ENCODE measurements at regions not wholly inside any gene's neighbourhood (a gene's known extent, or its start where the extent isn't known, plus 50 kb on each side); places are given as distances from the start of the nearest gene placed in this dataset.

DNA sequence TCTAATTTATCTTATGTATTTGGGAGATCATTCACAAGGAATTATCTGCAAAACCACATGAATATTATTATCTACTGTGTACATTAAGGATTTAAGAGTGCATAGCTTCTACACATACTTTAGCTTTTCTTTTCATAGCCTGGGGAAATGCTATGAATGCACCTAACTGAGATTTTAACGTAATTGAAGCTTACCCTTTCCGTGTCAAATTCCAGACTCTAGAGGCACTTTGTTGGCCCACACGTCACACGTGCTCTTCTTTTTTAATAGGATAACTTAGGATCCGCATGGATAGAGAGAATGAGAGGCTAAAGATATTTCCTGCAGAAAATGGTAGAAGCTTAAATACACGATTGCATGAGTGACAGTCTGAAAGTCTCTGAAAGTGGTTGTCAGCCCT is 481.1 kb downstream of the PCNX1 start:
- Histone ChIP-seq H3K9me3 (ENCODE audit: insufficient read depth, low read depth, low read length) (no peaks in the 10 kb centered on the region), H2AFZ (ENCODE audit: low read length) (no peak overlapping the region), H3K27me3 (ENCODE audit: insufficient read depth, low read length, poor library complexity, severe bottlenecking) (no peaks in the 10 kb centered on the region), H3K9me2 (replicated peaks; ENCODE audit: low read depth, low read length) (no peaks in the 10 kb centered on the region), H4K20me1 (ENCODE audit: insufficient read depth, low read length, poor library complexity, severe bottlenecking) (peaks cover 26% of the 10 kb centered on the region), H3F3A (ENCODE audit: low read depth) (no peaks in the 10 kb centered on the region), H3K4me1 (ENCODE audit: insufficient read depth, low read length, poor library complexity, severe bottlenecking) (peaks cover 30% of the 10 kb centered on the region), H3K4me3 (ENCODE audit: low read length, poor library complexity, severe bottlenecking) (no peak overlapping the region), H3K4me2 (ENCODE audit: low read depth, low read length, poor library complexity, severe bottlenecking) (no peak overlapping the region), H3K36me3 (ENCODE audit: insufficient read depth, low read length) (no peaks in the 10 kb centered on the region; the same call in 1 of the 2 replicates), H3K79me2 (ENCODE audit: insufficient read depth, low read length) (peaks cover 84% of the 10 kb centered on the region), H3K9ac (ENCODE audit: low read depth, low read length, poor library complexity, severe bottlenecking) (no peak overlapping the region)
- no peak for TF ChIP-seq EZH2phosphoT487 (IDR thresholded peaks at IDR 0.05; ENCODE audit: borderline replicate concordance)
- TF ChIP-seq, protein P1, sequence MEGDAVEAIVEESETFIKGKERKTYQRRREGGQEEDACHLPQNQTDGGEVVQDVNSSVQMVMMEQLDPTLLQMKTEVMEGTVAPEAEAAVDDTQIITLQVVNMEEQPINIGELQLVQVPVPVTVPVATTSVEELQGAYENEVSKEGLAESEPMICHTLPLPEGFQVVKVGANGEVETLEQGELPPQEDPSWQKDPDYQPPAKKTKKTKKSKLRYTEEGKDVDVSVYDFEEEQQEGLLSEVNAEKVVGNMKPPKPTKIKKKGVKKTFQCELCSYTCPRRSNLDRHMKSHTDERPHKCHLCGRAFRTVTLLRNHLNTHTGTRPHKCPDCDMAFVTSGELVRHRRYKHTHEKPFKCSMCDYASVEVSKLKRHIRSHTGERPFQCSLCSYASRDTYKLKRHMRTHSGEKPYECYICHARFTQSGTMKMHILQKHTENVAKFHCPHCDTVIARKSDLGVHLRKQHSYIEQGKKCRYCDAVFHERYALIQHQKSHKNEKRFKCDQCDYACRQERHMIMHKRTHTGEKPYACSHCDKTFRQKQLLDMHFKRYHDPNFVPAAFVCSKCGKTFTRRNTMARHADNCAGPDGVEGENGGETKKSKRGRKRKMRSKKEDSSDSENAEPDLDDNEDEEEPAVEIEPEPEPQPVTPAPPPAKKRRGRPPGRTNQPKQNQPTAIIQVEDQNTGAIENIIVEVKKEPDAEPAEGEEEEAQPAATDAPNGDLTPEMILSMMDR (conservative IDR thresholded peaks at IDR 0.05; ENCODE audit: low read length) = no peak

DNA sequence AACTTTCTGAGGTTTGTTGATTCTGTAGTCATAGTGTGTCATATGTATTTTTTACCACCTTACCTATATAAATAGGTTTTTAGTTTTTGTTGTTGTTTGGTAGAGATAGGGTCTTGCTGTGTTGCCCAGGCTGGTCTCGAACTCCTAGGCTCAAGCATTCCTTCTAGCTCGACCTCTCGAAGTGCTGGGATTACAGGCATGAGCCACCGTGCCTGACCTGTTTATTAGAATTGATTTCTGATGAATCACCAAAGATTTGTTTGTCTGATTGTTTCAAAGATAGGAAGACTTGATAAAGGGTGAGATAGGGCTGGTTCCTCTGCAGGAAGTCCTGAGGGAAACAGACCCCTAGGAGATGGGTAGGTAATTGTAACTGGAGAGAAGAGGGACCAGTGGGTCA is 481.6 kb downstream of the PCNX1 start:
- Histone ChIP-seq H3K4me2 (ENCODE audit: low read depth, low read length, poor library complexity, severe bottlenecking) (no peak overlapping the region), H4K20me1 (ENCODE audit: insufficient read depth, low read length, poor library complexity, severe bottlenecking) (peaks cover 24% of the 10 kb centered on the region), H3K4me3 (ENCODE audit: low read length, poor library complexity, severe bottlenecking) (no peak overlapping the region), H3K27me3 (ENCODE audit: insufficient read depth, low read length, poor library complexity, severe bottlenecking) (no peaks in the 10 kb centered on the region), H3K9me3 (ENCODE audit: insufficient read depth, low read depth, low read length) (no peaks in the 10 kb centered on the region), H3K9me2 (replicated peaks; ENCODE audit: low read depth, low read length) (no peaks in the 10 kb centered on the region), H3K36me3 (ENCODE audit: insufficient read depth, low read length) (no peaks in the 10 kb centered on the region; the same call in 1 of the 2 replicates), H3K79me2 (ENCODE audit: insufficient read depth, low read length) (peaks cover 84% of the 10 kb centered on the region), H2AFZ (ENCODE audit: low read length) (no peak overlapping the region), H3K4me1 (ENCODE audit: insufficient read depth, low read length, poor library complexity, severe bottlenecking) (peaks cover 30% of the 10 kb centered on the region), H3K9ac (ENCODE audit: low read depth, low read length, poor library complexity, severe bottlenecking) (no peak overlapping the region), H3F3A (ENCODE audit: low read depth) (no peaks in the 10 kb centered on the region)
- no peak for TF ChIP-seq EZH2phosphoT487 (IDR thresholded peaks at IDR 0.05; ENCODE audit: borderline replicate concordance)
- TF ChIP-seq, protein P1 (conservative IDR thresholded peaks at IDR 0.05; ENCODE audit: low read length) = no peak

DNA sequence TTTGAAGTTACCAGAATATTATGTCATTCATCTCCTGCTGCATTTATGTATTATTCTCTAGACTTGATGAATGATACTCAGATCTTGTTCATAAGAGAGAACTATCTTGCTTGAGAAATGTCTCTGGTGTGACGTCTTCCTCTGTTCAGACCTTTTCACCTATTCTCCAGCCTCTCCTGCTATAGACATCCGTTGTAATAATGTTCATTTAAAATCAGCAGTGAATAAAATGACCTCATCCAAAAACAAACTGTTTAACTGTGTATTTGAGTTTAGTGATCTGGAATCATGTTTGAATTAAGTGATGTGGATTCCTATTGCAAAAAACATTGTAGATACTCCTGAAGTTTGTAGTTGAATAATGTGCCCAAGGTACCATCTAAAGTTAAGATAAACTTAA is 487.1 kb downstream of the PCNX1 start:
- Histone ChIP-seq H3K9me2 (replicated peaks; ENCODE audit: low read depth, low read length) (no peaks in the 10 kb centered on the region), H3K4me1 (ENCODE audit: insufficient read depth, low read length, poor library complexity, severe bottlenecking) (peaks cover 28% of the 10 kb centered on the region), H3K4me2 (ENCODE audit: low read depth, low read length, poor library complexity, severe bottlenecking) (no peak overlapping the region), H3K27me3 (ENCODE audit: insufficient read depth, low read length, poor library complexity, severe bottlenecking) (no peaks in the 10 kb centered on the region), H4K20me1 (ENCODE audit: insufficient read depth, low read length, poor library complexity, severe bottlenecking) (peaks cover 39% of the 10 kb centered on the region), H3F3A (ENCODE audit: low read depth) (no peaks in the 10 kb centered on the region), H3K36me3 (ENCODE audit: insufficient read depth, low read length) (no peaks in the 10 kb centered on the region), H3K9ac (ENCODE audit: low read depth, low read length, poor library complexity, severe bottlenecking) (no peak overlapping the region), H3K4me3 (ENCODE audit: low read length, poor library complexity, severe bottlenecking) (no peak overlapping the region), H3K9me3 (ENCODE audit: insufficient read depth, low read depth, low read length) (no peaks in the 10 kb centered on the region), H3K79me2 (ENCODE audit: insufficient read depth, low read length) (peaks cover 94% of the 10 kb centered on the region), H2AFZ (ENCODE audit: low read length) (no peak overlapping the region)
- TF ChIP-seq EZH2phosphoT487 (IDR thresholded peaks at IDR 0.05; ENCODE audit: borderline replicate concordance) = no peak
- TF ChIP-seq, protein P1 (conservative IDR thresholded peaks at IDR 0.05; ENCODE audit: low read length) = no peak

Measured in Loucy (cell line).